OCI-LY7 (cell line): ENCODE measurements at regions not wholly inside any gene's neighbourhood (a gene's known extent, or its start where the extent isn't known, plus 50 kb on each side); places are given as distances from the start of the nearest gene placed in this dataset.
"Not testable (repeated sequence)": the region's sequence is repeated elsewhere in the genome, so short reads cannot be mapped to it uniquely, and the experiment has no call there.

Experiments used
- BruUV-seq: library from RNA; stranded (reverse); fragments of 400-500 nt; replicated peaks from 2 replicates; lab custom pipeline; 2021; lab: Mats Ljungman, UMichigan
- CTCF ChIA-PET: fragments of 300-600 bp; sonication (Branson Sonifier 250); formaldehyde crosslinking; loops from one replicate; lab custom pipeline; 2022; ENCODE audit warnings: antibody characterized with exemption; ENCODE audit not compliant: unreplicated experiment; lab: Charles Lee
- POLR2A ChIA-PET: fragments of 300-600 bp; sonication (Branson Sonifier 250); formaldehyde crosslinking; loops from one replicate; lab custom pipeline; 2022; ENCODE audit warnings: antibody characterized with exemption; lab: Charles Lee
- DNase-seq: peaks from one replicate; pipeline ENCODE4 v3.0.0-alpha.2; 2015; ENCODE audit warnings: low spot score
- H2AFZ ChIP-seq: fragments of 200-600 bp; sonication (generic), shearing (Covaris generic); 2 replicates; pipeline ENCODE4 v1.6.1; 2014; ENCODE audit warnings: mild to moderate bottlenecking, antibody characterized with exemption, low read length, moderate library complexity
- H3K27ac ChIP-seq: fragments of 200-600 bp; sonication (generic); 2 replicates; pipeline ENCODE4 v1.5.1; 2014; ENCODE audit warnings: mixed run types, low read depth, mild to moderate bottlenecking, moderate library complexity, low read length, inconsistent platforms; ENCODE audit not compliant: poor library complexity, severe bottlenecking
- H3K36me3 ChIP-seq: fragments of 200-600 bp; sonication (generic); 2 replicates; pipeline ENCODE4 v1.6.1; 2014; ENCODE audit warnings: mild to moderate bottlenecking, antibody characterized with exemption, low read length, moderate library complexity, mixed read lengths; ENCODE audit not compliant: insufficient read depth
- H3K4me1 ChIP-seq: fragments of 200-600 bp; sonication (generic); 2 replicates; pipeline ENCODE4 v1.5.1; 2014; ENCODE audit warnings: mild to moderate bottlenecking, low read length; ENCODE audit not compliant: insufficient read depth, poor library complexity, severe bottlenecking
- H3K4me2 ChIP-seq: fragments of 200-600 bp; sonication (generic); 2 replicates; pipeline ENCODE4 v1.6.1; 2014; ENCODE audit warnings: mild to moderate bottlenecking, low read length
- H3K4me3 ChIP-seq: fragments of 200-600 bp; sonication (generic); 2 replicates; pipeline ENCODE4 v1.5.1; 2014; ENCODE audit warnings: mild to moderate bottlenecking, low read depth, low read length; ENCODE audit not compliant: poor library complexity, severe bottlenecking
- H3K79me2 ChIP-seq: fragments of 200-600 bp; sonication (generic); 2 replicates; pipeline ENCODE4 v1.6.1; 2016; ENCODE audit warnings: low read depth, mild to moderate bottlenecking, low read length, moderate library complexity, mixed read lengths; ENCODE audit not compliant: insufficient read depth
- H3K9me2 ChIP-seq: fragments of 200-600 bp; sonication (generic); 2 replicates; pipeline ENCODE4 v1.6.1; 2016; ENCODE audit warnings: mild to moderate bottlenecking, low read length, mixed read lengths; ENCODE audit not compliant: insufficient read depth
- H3K9me3 ChIP-seq: fragments of 200-600 bp; sonication (generic); 2 replicates; pipeline ENCODE4 v1.6.1; 2014; ENCODE audit warnings: mild to moderate bottlenecking, mixed run types, low read length, mixed read lengths
- H4K20me1 ChIP-seq: fragments of 200-600 bp; sonication (generic); 2 replicates; pipeline ENCODE4 v1.6.1; 2014; ENCODE audit warnings: mild to moderate bottlenecking, antibody characterized with exemption, low read length, moderate library complexity, mixed read lengths; ENCODE audit not compliant: insufficient read depth
- CTCF ChIP-seq: fragments of 200-600 bp; sonication (generic); conservative IDR thresholded peaks from 2 replicates; pipeline ENCODE4 v1.5.1; 2014; ENCODE audit warnings: mild to moderate bottlenecking, antibody characterized with exemption, low read length, moderate library complexity, mixed read lengths
- EZH2phosphoT487 ChIP-seq: fragments of 200-600 bp; sonication (generic); IDR thresholded peaks from 2 replicates; pipeline ENCODE4 v1.6.1; 2018; ENCODE audit warnings: low read depth, borderline replicate concordance, mild to moderate bottlenecking, mixed run types, antibody characterized with exemption, low read length, moderate library complexity, mixed read lengths
- intact Hi-C: fragments of 100-400 bp; cut with micrococcal nuclease; formaldehyde crosslinking; loops from one replicate; pipeline ENCODE4 v1.10.0; 2022; ENCODE audit not compliant: unreplicated experiment

- Histone ChIP-seq H3K79me2 (no peaks in the 10 kb centered on the region), H3K27ac (no peak overlapping the region), H3K4me1 (no peaks in the 10 kb centered on the region), H2AFZ (no peak overlapping the region), H3K9me2 (no peaks in the 10 kb centered on the region), H3K4me3 (no peak overlapping the region), H3K4me2 (no peak overlapping the region), H4K20me1 (no peaks in the 10 kb centered on the region), H3K9me3 (no peaks in the 10 kb centered on the region), H3K36me3 (no peaks in the 10 kb centered on the region)
- BruUV-seq: no TSS peak
- DNase-seq: no peak
- intact Hi-C loops: no loop called here
- CTCF ChIA-PET: no interaction called here
- POLR2A ChIA-PET: no interaction called here
- TF ChIP-seq CTCF (no peak), EZH2phosphoT487 (no peak)
Observed at GRCh38 chr16:27641260-27641659, 91.3 kb downstream of the KATNIP start.

- H3K36me3 ChIP-seq, H3K4me2 ChIP-seq, CTCF ChIA-PET, BruUV-seq, POLR2A ChIA-PET, intact Hi-C loops, H4K20me1 ChIP-seq, H2AFZ ChIP-seq, DNase-seq, H3K9me3 ChIP-seq, H3K4me1 ChIP-seq, H3K27ac ChIP-seq, H3K79me2 ChIP-seq, H3K9me2 ChIP-seq, H3K4me3 ChIP-seq: not testable (repeated sequence)
Observed at GRCh38 chr16:27641734-27642415, 91.9 kb downstream of the KATNIP start.

GRCh38 chr16:27642756-27643155 lies 92.8 kb downstream of the KATNIP start:
- intact Hi-C loops: no loop called here
- peak; percentile 23 for DNase-seq

More at GRCh38 chr16:27642756-27643155, 92.8 kb downstream of the KATNIP start:
- H3K4me1 ChIP-seq: no peaks in the 10 kb centered on the region
- no peak overlapping the region for H2AFZ ChIP-seq
- H3K27ac ChIP-seq: no peak overlapping the region
- H3K9me2 ChIP-seq: no peaks in the 10 kb centered on the region
- ChIA-PET CTCF (no interaction called here), POLR2A (no interaction called here)
- H4K20me1 ChIP-seq: no peaks in the 10 kb centered on the region
- no peak overlapping the region for H3K4me2 ChIP-seq
- no peaks in the 10 kb centered on the region for H3K79me2 ChIP-seq
- no peak overlapping the region for H3K4me3 ChIP-seq
- H3K36me3 ChIP-seq: no peaks in the 10 kb centered on the region
- BruUV-seq: no TSS peak
- no peaks in the 10 kb centered on the region for H3K9me3 ChIP-seq
- TF ChIP-seq EZH2phosphoT487 (no peak), CTCF (peak; percentile 66)
